Ascending aorta (tissue), 2 donors: ENCODE measurements at regions not wholly inside any gene's neighbourhood (a gene's known extent, or its start where the extent isn't known, plus 50 kb on each side); places are given as distances from the start of the nearest gene placed in this dataset.

Experiments used
- DNase-seq, 2 donors: peaks; one replicate each; pipeline ENCODE4 v3.0.0-alpha.2; 2019; ENCODE audit warnings: low spot score in 2 of 2
- H3K27ac ChIP-seq, 2 donors: fragments of 200-600 bp; sonication (generic); one replicate each; pipeline ENCODE4 v1.5.1; 2016 to 2017; ENCODE audit warnings: mild to moderate bottlenecking in 1 of 2
- H3K27me3 ChIP-seq: fragments of 200-600 bp; sonication (generic); one replicate; pipeline ENCODE4 v1.5.1; 2017
- H3K36me3 ChIP-seq, 2 donors: fragments of 200-600 bp; sonication (generic); one replicate each; pipeline ENCODE4 v1.5.1; 2016
- H3K4me1 ChIP-seq, 2 donors: fragments of 200-600 bp; sonication (generic); one replicate each; pipeline ENCODE4 v1.5.1; 2016 to 2017; ENCODE audit warnings: mild to moderate bottlenecking in 1 of 2
- H3K4me3 ChIP-seq, 2 donors: fragments of 200-600 bp; sonication (generic); one replicate each; pipeline ENCODE4 v1.5.1; 2016 to 2017; ENCODE audit warnings: mild to moderate bottlenecking in 1 of 2
- H3K9me3 ChIP-seq, 2 donors: fragments of 200-600 bp; sonication (generic); one replicate each; pipeline ENCODE4 v1.5.1; 2016
- CTCF ChIP-seq, 3 experiments: fragments of 200-600 bp in 2 of 3; fragments of 450-650 bp in 1 of 3; sonication (generic) in 2 of 3; IDR thresholded peaks; one replicate each; pipeline ENCODE4 v1.5.1; 2016 to 2019; ENCODE audit warnings: antibody characterized with exemption in 3 of 3, mild to moderate bottlenecking in 1 of 3, moderate library complexity in 1 of 3
- intact Hi-C: fragments of 100-400 bp; cut with DNase I; formaldehyde crosslinking; loops from one replicate; pipeline ENCODE4 v1.15.1; 2023

DNA sequence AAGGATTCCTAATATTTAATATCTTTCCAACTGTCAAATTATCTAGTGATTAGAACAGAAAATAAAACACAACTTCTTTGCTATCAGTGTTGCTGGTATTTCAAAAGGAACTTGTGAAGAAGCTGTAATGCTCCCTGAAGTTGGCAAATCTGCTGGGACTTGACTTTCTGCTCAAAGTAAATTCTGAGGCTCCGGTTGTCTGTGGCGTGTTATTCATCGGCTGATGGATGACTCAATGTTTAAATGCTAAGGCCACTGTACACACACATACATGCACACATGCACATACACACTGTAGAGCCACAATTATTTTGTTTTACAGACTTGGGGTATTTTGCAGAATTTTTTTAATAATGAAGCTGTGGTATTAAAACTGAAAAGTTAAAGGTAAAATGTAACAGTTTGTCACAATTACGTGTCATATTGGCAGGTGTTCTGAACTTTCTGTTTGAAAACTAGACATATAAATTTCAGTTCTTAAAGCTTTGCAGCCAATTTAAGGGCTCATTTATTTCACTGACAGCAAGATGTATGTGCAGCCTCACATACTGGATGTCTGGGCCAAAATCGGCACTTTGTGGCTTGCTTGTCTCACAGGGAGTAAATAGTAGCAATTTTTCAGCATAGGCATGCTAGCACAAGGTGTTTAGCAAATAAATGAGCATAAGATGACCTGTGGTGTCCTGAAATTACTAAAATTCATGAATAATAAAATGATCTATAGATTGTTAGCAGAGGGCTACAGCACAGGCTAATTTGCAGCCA is 1691.7 kb upstream of the PCDH20 start:
- Histone ChIP-seq H3K36me3 (no peaks in the 10 kb centered on the region), H3K9me3 (no peaks in the 10 kb centered on the region)
- no peak for TF ChIP-seq CTCF (IDR thresholded peaks at IDR 0.05)

GRCh38 chr13:63094717-63095116 is 1679.1 kb upstream of the PCDH20 start:
- no peak overlapping the region for H3K27ac ChIP-seq
- no peak for DNase-seq
- intact Hi-C loops, result no loop called here
- TF ChIP-seq CTCF (IDR thresholded peaks at IDR 0.05), result no peak
- no peaks in the 10 kb centered on the region for H3K36me3 ChIP-seq
- H3K27me3 ChIP-seq, result no peaks in the 10 kb centered on the region
- no peaks in the 10 kb centered on the region for H3K4me1 ChIP-seq
- no peaks in the 10 kb centered on the region for H3K9me3 ChIP-seq
- no peak overlapping the region for H3K4me3 ChIP-seq

More for the DNA sequence above, 1691.7 kb upstream of the PCDH20 start:
- H3K27me3 ChIP-seq, result no peaks in the 10 kb centered on the region
- H3K4me1 ChIP-seq, result no peaks in the 10 kb centered on the region
- DNase-seq, result no peak
- intact Hi-C loops, result no loop called here
- H3K4me3 ChIP-seq, result no peak overlapping the region
- H3K27ac ChIP-seq, result no peak overlapping the region

DNA sequence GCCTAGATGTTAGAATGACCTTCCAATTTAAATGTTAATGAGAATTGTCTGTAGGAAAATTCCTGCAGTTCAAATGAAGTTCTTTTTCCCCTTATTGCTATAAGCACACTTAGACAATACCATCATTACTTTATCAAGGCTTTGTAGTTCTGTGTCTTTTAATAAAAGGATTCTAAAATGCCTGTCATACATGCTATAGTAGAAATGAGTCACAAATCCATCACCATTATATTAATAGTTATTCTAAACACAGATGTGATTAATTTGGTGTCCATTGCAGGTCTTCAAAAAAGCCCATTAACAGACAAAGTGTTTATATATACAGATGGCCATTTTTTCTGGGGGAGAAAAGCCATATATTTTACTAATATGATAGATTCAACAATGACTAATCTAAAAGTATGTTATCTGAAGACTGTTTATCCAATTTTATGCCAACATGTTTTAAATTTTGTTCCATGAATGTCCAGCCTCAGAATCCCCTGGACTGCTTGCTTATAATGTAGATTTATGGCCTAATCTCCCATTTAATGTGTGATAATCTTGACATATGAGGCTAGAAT is 1678.3 kb upstream of the PCDH20 start:
- no peak overlapping the region for H3K27ac ChIP-seq
- no peaks in the 10 kb centered on the region for H3K36me3 ChIP-seq
- H3K4me3 ChIP-seq, result no peak overlapping the region
- intact Hi-C loops, result no loop called here
- no peaks in the 10 kb centered on the region for H3K9me3 ChIP-seq
- TF ChIP-seq CTCF (IDR thresholded peaks at IDR 0.05), result no peak
- no peaks in the 10 kb centered on the region for H3K4me1 ChIP-seq
- no peak for DNase-seq
- no peaks in the 10 kb centered on the region for H3K27me3 ChIP-seq

- no peaks in the 10 kb centered on the region for H3K9me3 ChIP-seq
- no peaks in the 10 kb centered on the region for H3K4me1 ChIP-seq
- no peak overlapping the region for H3K4me3 ChIP-seq
- no peak overlapping the region for H3K27ac ChIP-seq
- intact Hi-C loops, result no loop called here
- no peak for DNase-seq
- no peaks in the 10 kb centered on the region for H3K36me3 ChIP-seq
- no peaks in the 10 kb centered on the region for H3K27me3 ChIP-seq
- TF ChIP-seq CTCF (IDR thresholded peaks at IDR 0.05), result no peak
These were observed 1676.8 kb upstream of the PCDH20 start for GRCh38 chr13:63092456-63092855.

GRCh38 chr13:63090524-63090923 is 1674.9 kb upstream of the PCDH20 start:
- H3K4me1 ChIP-seq, result no peaks in the 10 kb centered on the region
- H3K9me3 ChIP-seq, result no peaks in the 10 kb centered on the region
- DNase-seq, result no peak
- H3K36me3 ChIP-seq, result no peaks in the 10 kb centered on the region
- TF ChIP-seq CTCF (IDR thresholded peaks at IDR 0.05), result no peak
- H3K4me3 ChIP-seq, result no peak overlapping the region
- no peaks in the 10 kb centered on the region for H3K27me3 ChIP-seq
- no peak overlapping the region for H3K27ac ChIP-seq
- intact Hi-C loops, result no loop called here
